ENCODE measurements at regions not wholly inside any gene's neighbourhood (a gene's known extent, or its start where the extent isn't known, plus 50 kb on each side); places are given as distances from the start of the nearest gene placed in this dataset.

- Histone ChIP-seq H3K27me3 (ENCODE audit: insufficient read depth) (no peaks in the 10 kb centered on the region), H3K9me2 (ENCODE audit: insufficient read depth) (no peaks in the 10 kb centered on the region), H3K27ac (ENCODE audit: low read depth) (no peak overlapping the region), H3K79me2 (replicated peaks; ENCODE audit: insufficient read depth) (no peaks in the 10 kb centered on the region), H3F3A (replicated peaks; ENCODE audit: low read depth) (no peaks in the 10 kb centered on the region), H3K4me3 (no peak overlapping the region), H3K4me2 (no peak overlapping the region), H3K36me3 (ENCODE audit: insufficient read depth) (no peaks in the 10 kb centered on the region), H3K4me1 (ENCODE audit: insufficient read depth) (no peaks in the 10 kb centered on the region), H4K20me1 (replicated peaks; ENCODE audit: insufficient read depth) (no peaks in the 10 kb centered on the region), H2AFZ (no peak overlapping the region)
- no peak overlapping the region for H3K4me3 Mint-ChIP-seq
- no peaks in the 10 kb centered on the region for H3K27me3 Mint-ChIP-seq (ENCODE audit: insufficient read depth, low read depth, poor library complexity)
- H3K27ac Mint-ChIP-seq = no peak overlapping the region
- TF ChIP-seq ZNF114 (CRISPR knock-in tag; IDR thresholded peaks at IDR 0.05) (no peak), EZH2phosphoT487 (IDR thresholded peaks at IDR 0.05; ENCODE audit: unreplicated experiment) (no peak), EZH2 (IDR thresholded peaks at IDR 0.05; ENCODE audit: low read depth, unreplicated experiment) (no peak), CREB1 (CRISPR knock-in tag; IDR thresholded peaks at IDR 0.05; ENCODE audit: low read depth) (no peak), ETS1 (IDR thresholded peaks at IDR 0.05) (no peak), NANOG (IDR thresholded peaks at IDR 0.05; ENCODE audit: borderline replicate concordance) (no peak), ZNF331 (CRISPR knock-in tag; IDR thresholded peaks at IDR 0.05; ENCODE audit: low read depth) (no peak), CTCF (conservative IDR thresholded peaks at IDR 0.05; ENCODE audit: low read depth in 2 of 2) (no peak), STAT1 (IDR thresholded peaks at IDR 0.05; ENCODE audit: unreplicated experiment) (no peak), POLR2AphosphoS5 (IDR thresholded peaks at IDR 0.05; ENCODE audit: low read depth) (no peak), REST (IDR thresholded peaks at IDR 0.05; ENCODE audit: unreplicated experiment) (no peak)
- no peak for ATAC-seq
- no peaks in the 10 kb centered on the region for H3K36me3 Mint-ChIP-seq (ENCODE audit: low read depth)
- DNase-seq (ENCODE audit: low spot score) = peak; percentile 18
- H3K4me1 Mint-ChIP-seq = no peaks in the 10 kb centered on the region
- H3K9me3 Mint-ChIP-seq = no peaks in the 10 kb centered on the region
Measured at GRCh38 chrX:75883446-75883845, 98.4 kb upstream of the MAGEE2 start.

All from GM23338 (cell line).